Activated CD4-positive, alpha-beta T cell treated with anti-CD3 and anti-CD28 coated beads for 4 hours (primary cell): ENCODE measurements at regions not wholly inside any gene's neighbourhood (a gene's known extent, or its start where the extent isn't known, plus 50 kb on each side); places are given as distances from the start of the nearest gene placed in this dataset.

Experiments used
- DNase-seq, 2 donors: peaks; one replicate each; pipeline ENCODE4 v3.0.0-alpha.2; 2020

- DNase-seq, result no peak
These were observed 59.5 kb upstream of the SLC7A1 start for GRCh38 chr13:29654843-29655547.

DNA sequence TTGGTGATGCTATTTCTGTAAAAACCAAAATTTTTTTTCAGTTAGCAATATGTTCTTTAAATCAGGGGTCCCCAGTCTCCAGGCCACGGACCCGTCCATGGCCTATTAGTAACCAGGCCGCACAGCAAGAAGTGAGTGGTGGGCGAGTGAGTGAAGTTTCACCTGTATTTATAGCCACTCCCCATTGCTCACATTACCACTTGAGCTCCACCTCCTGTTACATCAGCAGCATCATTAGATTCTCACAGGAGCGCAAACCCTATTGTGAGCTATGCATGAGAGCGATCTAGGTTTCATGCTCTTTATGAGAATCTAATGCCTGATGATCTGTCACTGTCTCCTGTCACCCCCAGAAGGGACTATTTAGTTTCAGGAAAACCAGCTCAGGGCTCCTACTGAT is 58.9 kb upstream of the SLC7A1 start:
- no peak for DNase-seq

GRCh38 chr13:29648760-29649159 is 53.3 kb upstream of the SLC7A1 start:
- no peak for DNase-seq
